ENCODE measurements at regions not wholly inside any gene's neighbourhood (a gene's known extent, or its start where the extent isn't known, plus 50 kb on each side); places are given as distances from the start of the nearest gene placed in this dataset.
"Not testable (repeated sequence)": the region's sequence is repeated elsewhere in the genome, so short reads cannot be mapped to it uniquely, and the experiment has no call there.

DNA sequence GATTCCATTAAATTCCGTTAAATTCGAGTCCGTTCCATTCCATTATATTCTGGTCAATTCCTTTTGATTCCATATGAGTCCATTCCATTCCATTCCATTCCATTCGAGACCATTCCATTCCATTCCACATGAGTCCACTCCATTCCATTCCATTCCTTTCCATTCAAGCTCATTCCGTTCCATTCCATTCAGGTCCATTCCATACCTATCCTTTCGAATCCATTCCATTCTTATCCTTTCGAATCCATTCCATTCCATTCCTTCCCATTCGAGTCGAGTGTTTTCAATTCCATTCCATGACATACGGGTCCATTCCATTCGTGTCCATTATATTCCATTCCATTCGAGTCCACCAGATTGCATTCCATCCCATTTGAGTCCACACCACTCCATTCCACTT is 1127.4 kb downstream of the RPIA start:
- Mint-ChIP-seq H3K27me3 (no peaks in the 10 kb centered on the region), H3K4me3 (no peak overlapping the region), H3K36me3 (peaks cover 20% of the 10 kb centered on the region), H3K9me3 (peaks cover 14% of the 10 kb centered on the region), H3K27ac (no peak overlapping the region), H3K4me1 (ENCODE audit: unreplicated experiment) (no peaks in the 10 kb centered on the region)
- TF ChIP-seq, protein P1, sequence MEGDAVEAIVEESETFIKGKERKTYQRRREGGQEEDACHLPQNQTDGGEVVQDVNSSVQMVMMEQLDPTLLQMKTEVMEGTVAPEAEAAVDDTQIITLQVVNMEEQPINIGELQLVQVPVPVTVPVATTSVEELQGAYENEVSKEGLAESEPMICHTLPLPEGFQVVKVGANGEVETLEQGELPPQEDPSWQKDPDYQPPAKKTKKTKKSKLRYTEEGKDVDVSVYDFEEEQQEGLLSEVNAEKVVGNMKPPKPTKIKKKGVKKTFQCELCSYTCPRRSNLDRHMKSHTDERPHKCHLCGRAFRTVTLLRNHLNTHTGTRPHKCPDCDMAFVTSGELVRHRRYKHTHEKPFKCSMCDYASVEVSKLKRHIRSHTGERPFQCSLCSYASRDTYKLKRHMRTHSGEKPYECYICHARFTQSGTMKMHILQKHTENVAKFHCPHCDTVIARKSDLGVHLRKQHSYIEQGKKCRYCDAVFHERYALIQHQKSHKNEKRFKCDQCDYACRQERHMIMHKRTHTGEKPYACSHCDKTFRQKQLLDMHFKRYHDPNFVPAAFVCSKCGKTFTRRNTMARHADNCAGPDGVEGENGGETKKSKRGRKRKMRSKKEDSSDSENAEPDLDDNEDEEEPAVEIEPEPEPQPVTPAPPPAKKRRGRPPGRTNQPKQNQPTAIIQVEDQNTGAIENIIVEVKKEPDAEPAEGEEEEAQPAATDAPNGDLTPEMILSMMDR (conservative IDR thresholded peaks at IDR 0.05) = no peak
- DNase-seq (ENCODE audit: extremely low spot score, unreplicated experiment) = no peak

DNA sequence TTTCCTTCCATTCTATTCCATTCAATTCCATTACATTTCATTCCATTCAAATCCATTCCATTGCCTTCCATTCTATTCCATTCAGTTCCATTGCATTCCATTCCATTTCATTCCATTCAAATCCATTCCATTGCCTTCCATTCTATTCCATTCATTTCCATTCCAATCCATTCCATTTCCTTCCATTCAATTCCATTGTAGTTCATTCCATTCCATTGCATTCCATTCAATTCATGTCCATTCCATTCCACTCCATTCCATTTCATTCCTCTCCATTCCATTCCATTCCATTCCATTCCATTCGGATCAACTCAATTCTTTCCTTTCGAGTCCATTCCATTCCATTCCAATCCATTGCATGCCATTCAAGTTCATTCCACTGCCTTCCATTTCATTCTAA is 1128.3 kb downstream of the RPIA start:
- H3K36me3 Mint-ChIP-seq = peaks cover 20% of the 10 kb centered on the region
- peaks cover 14% of the 10 kb centered on the region for H3K9me3 Mint-ChIP-seq
- no peak overlapping the region for H3K27ac Mint-ChIP-seq
- H3K4me3 Mint-ChIP-seq = no peak overlapping the region
- H3K4me1 Mint-ChIP-seq (ENCODE audit: unreplicated experiment) = no peaks in the 10 kb centered on the region
- TF ChIP-seq, protein P1 (conservative IDR thresholded peaks at IDR 0.05) = no peak
- H3K27me3 Mint-ChIP-seq = no peaks in the 10 kb centered on the region
- no peak for DNase-seq (ENCODE audit: extremely low spot score, unreplicated experiment)

DNA sequence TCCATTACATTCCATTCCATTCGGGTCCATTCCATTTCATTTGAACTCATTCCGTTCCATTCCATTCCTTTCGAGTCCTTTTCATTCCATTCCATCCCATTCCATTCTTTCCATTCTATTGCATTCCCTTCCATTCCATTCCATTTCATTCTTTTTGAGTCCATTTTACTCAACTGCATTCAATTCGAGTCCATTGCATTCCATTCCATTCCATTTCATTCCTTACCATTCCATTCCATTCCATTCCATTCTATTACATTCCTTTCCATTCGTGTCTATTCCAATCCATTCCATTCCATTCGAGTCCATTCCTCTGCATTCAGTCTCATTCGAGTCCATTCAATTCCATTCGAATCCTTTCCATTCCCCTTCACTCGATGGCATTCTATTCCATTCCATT is 1128.8 kb downstream of the RPIA start:
- H3K4me1 Mint-ChIP-seq (ENCODE audit: unreplicated experiment) = no peaks in the 10 kb centered on the region
- H3K9me3 Mint-ChIP-seq = peaks cover 14% of the 10 kb centered on the region
- H3K36me3 Mint-ChIP-seq = peaks cover 20% of the 10 kb centered on the region
- H3K27me3 Mint-ChIP-seq = no peaks in the 10 kb centered on the region
- TF ChIP-seq, protein P1 (conservative IDR thresholded peaks at IDR 0.05) = no peak
- no peak overlapping the region for H3K27ac Mint-ChIP-seq
- no peak for DNase-seq (ENCODE audit: extremely low spot score, unreplicated experiment)
- no peak overlapping the region for H3K4me3 Mint-ChIP-seq

DNA sequence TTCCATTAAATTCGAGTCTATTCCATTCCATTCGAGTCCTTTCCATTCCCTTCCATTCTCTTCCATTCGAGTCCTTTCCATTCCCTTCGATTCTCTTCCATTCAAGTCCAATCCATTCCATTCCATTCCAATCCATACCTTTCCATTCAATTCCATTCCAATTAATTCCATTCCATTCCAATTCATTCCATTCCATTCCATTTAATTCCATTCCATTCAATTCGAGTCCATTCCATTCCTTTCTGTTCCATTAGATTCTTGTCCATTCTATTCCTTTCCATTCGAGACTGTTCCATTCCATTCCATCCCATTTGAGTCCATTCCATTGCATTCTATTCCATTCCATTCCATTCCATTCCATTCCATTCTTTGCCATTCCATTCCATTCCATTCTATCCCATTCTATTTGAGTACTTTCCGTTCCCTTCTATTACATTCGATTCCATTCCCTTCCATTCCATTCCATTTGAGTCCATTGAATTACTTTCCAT is 1130.0 kb downstream of the RPIA start:
- H3K36me3 Mint-ChIP-seq = peaks cover 20% of the 10 kb centered on the region
- H3K4me1 Mint-ChIP-seq (ENCODE audit: unreplicated experiment) = no peaks in the 10 kb centered on the region
- H3K4me3 Mint-ChIP-seq = no peak overlapping the region
- no peak for DNase-seq (ENCODE audit: extremely low spot score, unreplicated experiment)
- peaks cover 17% of the 10 kb centered on the region for H3K9me3 Mint-ChIP-seq
- TF ChIP-seq, protein P1 (conservative IDR thresholded peaks at IDR 0.05) = no peak
- H3K27me3 Mint-ChIP-seq = no peaks in the 10 kb centered on the region
- H3K27ac Mint-ChIP-seq = no peak overlapping the region

DNA sequence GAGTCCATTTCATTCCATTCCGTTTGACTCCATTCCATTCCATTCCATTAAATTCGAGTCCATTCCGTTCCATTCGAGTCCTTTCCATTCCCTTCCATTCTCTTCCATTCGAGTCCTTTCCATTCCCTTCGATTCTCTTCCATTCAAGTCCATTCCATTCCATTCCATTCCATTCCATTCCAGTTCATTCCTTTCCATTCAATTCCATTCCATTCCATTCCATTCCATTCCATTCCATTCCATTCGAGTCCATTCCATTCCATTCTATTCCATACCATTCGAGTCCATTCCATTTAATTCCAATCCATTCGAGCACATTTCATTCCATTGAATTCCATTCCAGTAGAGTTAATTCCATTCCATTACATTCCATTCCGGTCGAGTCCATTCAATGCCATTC is 1130.9 kb downstream of the RPIA start:
- not testable (repeated sequence) for H3K4me1 Mint-ChIP-seq (ENCODE audit: unreplicated experiment); H3K27ac Mint-ChIP-seq; H3K4me3 Mint-ChIP-seq; DNase-seq (ENCODE audit: extremely low spot score, unreplicated experiment); H3K27me3 Mint-ChIP-seq
- Mint-ChIP-seq H3K9me3 (peaks cover 20% of the 10 kb centered on the region), H3K36me3 (peaks cover 20% of the 10 kb centered on the region)

DNA sequence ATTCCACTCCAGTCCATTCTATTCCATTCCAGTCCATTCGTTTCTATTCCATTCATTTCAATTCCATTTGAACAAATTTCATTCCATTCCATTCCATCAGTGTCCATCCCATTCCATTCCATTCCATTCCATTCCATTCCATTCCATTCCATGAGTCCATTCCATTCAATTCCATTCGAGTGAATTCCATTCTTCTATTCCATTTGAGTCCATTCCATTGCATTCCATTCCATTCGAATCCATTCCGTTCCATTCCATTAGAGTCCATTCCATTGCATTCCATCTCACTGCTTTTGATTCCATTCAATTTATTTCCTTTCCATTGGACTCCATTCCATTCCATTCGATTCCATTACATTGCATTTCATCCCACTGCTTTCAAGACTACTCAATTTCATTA is 1132.1 kb downstream of the RPIA start:
- Mint-ChIP-seq H3K27me3 (no peaks in the 10 kb centered on the region), H3K36me3 (peaks cover 20% of the 10 kb centered on the region)

More for the DNA sequence above, 1132.1 kb downstream of the RPIA start:
- no peak for DNase-seq (ENCODE audit: extremely low spot score, unreplicated experiment)
- TF ChIP-seq, protein P1 (conservative IDR thresholded peaks at IDR 0.05) = no peak
- Mint-ChIP-seq H3K4me1 (ENCODE audit: unreplicated experiment) (no peaks in the 10 kb centered on the region), H3K27ac (no peak overlapping the region), H3K4me3 (no peak overlapping the region), H3K9me3 (peaks cover 20% of the 10 kb centered on the region)

All from type B pancreatic cell (in vitro differentiated cells).